ENCODE measurements at regions not wholly inside any gene's neighbourhood (a gene's known extent, or its start where the extent isn't known, plus 50 kb on each side); places are given as distances from the start of the nearest gene placed in this dataset.

DNA sequence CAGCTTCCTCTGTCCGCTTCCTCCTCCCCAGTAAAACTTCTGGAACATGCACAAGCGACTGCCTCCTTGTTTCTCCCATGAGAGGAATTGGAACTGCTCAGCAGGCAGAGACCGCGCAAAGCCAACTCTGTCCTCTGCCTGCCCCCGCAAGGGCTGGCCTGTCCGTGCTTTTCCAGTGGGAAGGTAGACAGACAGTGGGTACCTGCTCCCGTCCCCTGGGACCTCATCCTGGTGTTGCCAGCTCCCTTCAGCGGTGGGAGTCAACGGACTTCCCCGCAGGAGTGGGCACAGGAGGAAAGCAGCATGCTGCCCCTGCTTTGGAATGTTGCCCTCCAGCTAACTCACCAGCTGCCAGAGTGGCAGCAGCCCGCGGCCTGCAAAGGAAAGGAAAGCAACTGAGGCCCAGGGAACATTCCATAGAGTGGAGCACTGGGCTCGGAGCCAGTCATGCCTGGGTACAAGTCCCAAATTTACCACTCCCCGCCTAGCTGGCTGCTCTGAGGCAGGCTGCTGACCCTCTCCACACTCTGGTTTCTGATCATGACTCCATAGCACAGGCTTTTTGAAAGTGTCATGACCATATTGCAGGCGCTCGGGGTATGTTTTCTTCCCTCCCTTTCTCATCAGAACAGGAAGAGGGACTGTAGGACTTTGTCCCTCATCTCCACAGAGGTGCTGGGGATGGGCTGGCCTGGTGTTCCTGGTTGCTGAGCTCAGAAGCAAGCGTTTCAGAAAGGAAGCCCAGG lies 89.2 kb upstream of the CLMN start:
- Histone ChIP-seq H3K36me3 (no peaks in the 10 kb centered on the region), H3K9me3 (no peaks in the 10 kb centered on the region), H3K27ac (peak overlapping the region; percentile 61 to 73), H3K4me1 (ENCODE audit: control insufficient read depth in 1 of 2, low read depth in 2 of 2) (peaks cover 6 to 25% of the 10 kb centered on the region in 2 donors), H3K27me3 (replicated peaks; ENCODE audit: insufficient read depth) (no peaks in the 10 kb centered on the region), H3K4me3 (peak overlapping the region; percentile 54)
- peak; percentile 8 for ATAC-seq (ENCODE audit: insufficient number of reproducible peaks, low FRiP score, low read depth)
- DNase-seq (ENCODE audit: low spot score) = peak; percentile 13
- TF ChIP-seq, protein P1, sequence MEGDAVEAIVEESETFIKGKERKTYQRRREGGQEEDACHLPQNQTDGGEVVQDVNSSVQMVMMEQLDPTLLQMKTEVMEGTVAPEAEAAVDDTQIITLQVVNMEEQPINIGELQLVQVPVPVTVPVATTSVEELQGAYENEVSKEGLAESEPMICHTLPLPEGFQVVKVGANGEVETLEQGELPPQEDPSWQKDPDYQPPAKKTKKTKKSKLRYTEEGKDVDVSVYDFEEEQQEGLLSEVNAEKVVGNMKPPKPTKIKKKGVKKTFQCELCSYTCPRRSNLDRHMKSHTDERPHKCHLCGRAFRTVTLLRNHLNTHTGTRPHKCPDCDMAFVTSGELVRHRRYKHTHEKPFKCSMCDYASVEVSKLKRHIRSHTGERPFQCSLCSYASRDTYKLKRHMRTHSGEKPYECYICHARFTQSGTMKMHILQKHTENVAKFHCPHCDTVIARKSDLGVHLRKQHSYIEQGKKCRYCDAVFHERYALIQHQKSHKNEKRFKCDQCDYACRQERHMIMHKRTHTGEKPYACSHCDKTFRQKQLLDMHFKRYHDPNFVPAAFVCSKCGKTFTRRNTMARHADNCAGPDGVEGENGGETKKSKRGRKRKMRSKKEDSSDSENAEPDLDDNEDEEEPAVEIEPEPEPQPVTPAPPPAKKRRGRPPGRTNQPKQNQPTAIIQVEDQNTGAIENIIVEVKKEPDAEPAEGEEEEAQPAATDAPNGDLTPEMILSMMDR (IDR thresholded peaks at IDR 0.05) = no peak

DNA sequence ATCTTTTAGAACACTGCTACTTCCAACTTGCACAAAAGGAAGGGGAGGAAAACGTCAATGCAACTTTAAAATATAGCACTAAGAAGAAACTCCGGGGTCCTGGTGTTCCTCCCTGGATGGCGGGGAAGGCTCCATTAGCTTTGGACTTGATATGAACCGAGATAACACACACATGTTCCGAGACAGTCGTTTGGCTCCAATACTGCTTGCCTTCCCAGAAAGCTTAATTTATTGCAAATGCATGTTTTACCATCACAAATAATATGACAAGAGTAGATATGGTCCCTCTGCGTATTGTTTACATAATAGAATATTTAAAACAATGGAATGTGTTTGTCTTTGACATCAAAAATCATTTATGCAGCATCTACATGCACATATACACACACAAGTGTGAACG lies 87.6 kb upstream of the CLMN start:
- no peak overlapping the region for H3K4me3 ChIP-seq
- H3K27me3 ChIP-seq (replicated peaks; ENCODE audit: insufficient read depth) = no peaks in the 10 kb centered on the region
- TF ChIP-seq, protein P1 (IDR thresholded peaks at IDR 0.05) = no peak
- no peaks in the 10 kb centered on the region for H3K36me3 ChIP-seq
- DNase-seq (ENCODE audit: low spot score) (no peak), ATAC-seq (ENCODE audit: insufficient number of reproducible peaks, low FRiP score, low read depth) (no peak)
- no peak overlapping the region for H3K27ac ChIP-seq
- no peaks in the 10 kb centered on the region for H3K9me3 ChIP-seq
- H3K4me1 ChIP-seq (ENCODE audit: control insufficient read depth in 1 of 2, low read depth in 2 of 2) = peaks cover 6 to 25% of the 10 kb centered on the region in 2 donors

DNA sequence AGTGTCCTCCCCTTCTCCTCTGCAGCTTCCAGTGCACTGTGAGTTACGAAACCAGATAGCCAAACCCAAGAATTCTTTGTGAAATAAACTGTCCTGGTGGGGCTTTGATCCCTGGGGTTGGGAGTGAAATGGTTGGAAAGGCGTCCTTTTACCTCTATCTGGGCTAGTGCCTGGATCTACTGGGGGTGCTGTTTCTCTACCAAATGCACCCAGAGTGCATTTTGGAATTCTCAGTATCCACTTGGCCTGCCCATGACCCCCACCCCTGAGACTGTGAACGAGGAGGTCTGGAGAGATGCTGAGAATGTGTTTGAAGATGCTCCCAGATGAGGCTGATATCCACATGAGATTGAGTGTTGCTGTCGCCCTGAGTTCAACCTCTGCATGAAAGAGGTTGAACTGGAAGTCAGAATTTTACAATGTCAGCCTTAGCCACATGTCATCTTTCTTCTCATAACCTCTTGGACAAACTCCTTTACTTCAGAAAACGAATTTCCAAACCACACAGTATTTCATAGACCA lies 87.1 kb upstream of the CLMN start:
- no peak overlapping the region for H3K27ac ChIP-seq

DNA sequence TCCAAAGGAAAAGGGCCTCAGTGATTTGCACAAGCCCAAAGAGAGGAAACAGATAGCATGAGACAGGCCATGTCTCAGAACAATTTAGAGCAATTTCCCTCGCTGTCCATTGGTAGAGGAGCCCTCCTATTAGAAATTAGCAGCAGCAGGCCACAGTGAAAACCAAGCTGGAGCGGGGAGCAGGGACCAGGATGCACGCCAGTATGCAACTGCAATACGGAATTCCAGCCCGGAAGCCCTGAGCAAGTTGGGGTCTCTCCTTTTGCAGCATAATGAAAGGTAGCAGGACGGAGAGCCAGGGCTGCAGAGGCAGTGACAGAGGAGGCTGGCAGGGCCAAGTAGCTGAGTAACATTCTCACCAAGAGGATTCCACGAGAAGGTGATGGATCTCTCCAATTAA lies 84.9 kb upstream of the CLMN start:
- no peak overlapping the region for H3K27ac ChIP-seq

More for the DNA sequence above, 87.1 kb upstream of the CLMN start:
- Histone ChIP-seq H3K27me3 (replicated peaks; ENCODE audit: insufficient read depth) (no peaks in the 10 kb centered on the region), H3K9me3 (no peaks in the 10 kb centered on the region), H3K4me3 (no peak overlapping the region), H3K36me3 (no peaks in the 10 kb centered on the region), H3K4me1 (ENCODE audit: control insufficient read depth in 1 of 2, low read depth in 2 of 2) (peaks cover 6 to 25% of the 10 kb centered on the region in 2 donors)
- no peak for ATAC-seq (ENCODE audit: insufficient number of reproducible peaks, low FRiP score, low read depth)
- no peak for DNase-seq (ENCODE audit: low spot score)
- TF ChIP-seq, protein P1 (IDR thresholded peaks at IDR 0.05) = no peak

DNA sequence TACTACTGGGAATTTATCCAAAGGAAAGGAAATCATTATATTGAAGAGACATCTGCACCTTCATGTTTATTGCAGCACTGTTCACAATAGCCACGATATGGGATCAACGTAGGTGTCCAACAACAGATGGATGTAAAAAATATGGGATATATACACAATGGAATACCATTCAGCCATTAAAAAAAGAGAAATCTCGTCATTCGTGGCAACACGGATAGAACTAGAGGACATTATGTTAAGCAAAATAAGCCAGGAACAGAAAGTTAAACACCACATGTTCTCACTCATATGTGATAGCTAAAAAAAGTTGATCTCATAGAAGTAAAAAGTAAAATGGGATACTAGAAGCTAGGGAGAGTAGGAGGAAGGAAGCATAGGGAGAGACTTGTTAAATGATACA lies 82.9 kb upstream of the CLMN start:
- no peak for ATAC-seq (ENCODE audit: insufficient number of reproducible peaks, low FRiP score, low read depth)
- no peak for DNase-seq (ENCODE audit: low spot score)
- Histone ChIP-seq H3K27ac (no peak overlapping the region), H3K36me3 (no peaks in the 10 kb centered on the region), H3K4me3 (no peak overlapping the region), H3K27me3 (replicated peaks; ENCODE audit: insufficient read depth) (no peaks in the 10 kb centered on the region), H3K9me3 (no peaks in the 10 kb centered on the region), H3K4me1 (ENCODE audit: control insufficient read depth in 1 of 2, low read depth in 2 of 2) (no peaks in the 10 kb centered on the region)
- TF ChIP-seq, protein P1 (IDR thresholded peaks at IDR 0.05) = no peak

More for the DNA sequence above, 84.9 kb upstream of the CLMN start:
- ATAC-seq (ENCODE audit: insufficient number of reproducible peaks, low FRiP score, low read depth) = no peak
- TF ChIP-seq, protein P1 (IDR thresholded peaks at IDR 0.05) = no peak
- no peaks in the 10 kb centered on the region for H3K36me3 ChIP-seq
- H3K4me1 ChIP-seq (ENCODE audit: control insufficient read depth in 1 of 2, low read depth in 2 of 2) = peaks cover under 1 to 14% of the 10 kb centered on the region in 2 donors
- H3K9me3 ChIP-seq = no peaks in the 10 kb centered on the region
- H3K4me3 ChIP-seq = no peak overlapping the region
- no peaks in the 10 kb centered on the region for H3K27me3 ChIP-seq (replicated peaks; ENCODE audit: insufficient read depth)
- no peak for DNase-seq (ENCODE audit: low spot score)

All from thoracic aorta (tissue), 2 donors.